Osteoblast (primary cell): ENCODE measurements at regions not wholly inside any gene's neighbourhood (a gene's known extent, or its start where the extent isn't known, plus 50 kb on each side); places are given as distances from the start of the nearest gene placed in this dataset.

Source experiments
- DNase-seq: peaks from one replicate; pipeline ENCODE4 v3.0.0; 2011; ENCODE audit warnings: low spot score, mixed read lengths; ENCODE audit not compliant: insufficient read length; ENCODE audit errors: missing footprints
- H2AFZ ChIP-seq: 2 replicates; pipeline ENCODE4 v1.6.0; 2011; ENCODE audit warnings: mild to moderate bottlenecking, low read length
- H3K27ac ChIP-seq: 2 replicates; pipeline ENCODE4 v1.5.1; 2011; ENCODE audit warnings: mild to moderate bottlenecking, low read depth, low read length, moderate library complexity
- H3K27me3 ChIP-seq: 2 replicates; pipeline ENCODE4 v1.6.0; 2012; ENCODE audit warnings: mild to moderate bottlenecking, control low read depth, inconsistent platforms, low read length, moderate library complexity; ENCODE audit not compliant: insufficient read depth
- H3K36me3 ChIP-seq: 2 replicates; pipeline ENCODE4 v1.5.1; 2011; ENCODE audit warnings: mild to moderate bottlenecking, low read length, control low read depth, moderate library complexity; ENCODE audit not compliant: insufficient read depth
- H3K4me1 ChIP-seq: 2 replicates; pipeline ENCODE4 v1.5.1; 2011; ENCODE audit warnings: mild to moderate bottlenecking, low read length, control low read depth, moderate library complexity; ENCODE audit not compliant: insufficient read depth
- H3K4me2 ChIP-seq: 2 replicates; pipeline ENCODE4 v1.6.0; 2011; ENCODE audit warnings: mild to moderate bottlenecking, low read length; ENCODE audit not compliant: insufficient read depth
- H3K4me3 ChIP-seq: fragments of 200-600 bp; sonication (generic); 3 replicates; pipeline ENCODE4 v1.5.1; 2012; ENCODE audit warnings: mild to moderate bottlenecking, low read length, inconsistent platforms; ENCODE audit not compliant: insufficient read depth
- H3K79me2 ChIP-seq: 2 replicates; pipeline ENCODE4 v1.6.0; 2012; ENCODE audit warnings: mild to moderate bottlenecking, low read length, control low read depth, inconsistent platforms; ENCODE audit not compliant: insufficient read depth
- H3K9me3 ChIP-seq: 2 replicates; pipeline ENCODE4 v1.5.1; 2011; ENCODE audit warnings: low read depth, low read length, control low read depth
- H4K20me1 ChIP-seq: 2 replicates; pipeline ENCODE4 v1.6.0; 2012; ENCODE audit warnings: mild to moderate bottlenecking, low read length, control low read depth; ENCODE audit not compliant: insufficient read depth
- TF ChIP-seq, protein P1 (sequence below): IDR thresholded peaks from 2 replicates; pipeline ENCODE4 v1.5.1; 2011; ENCODE audit warnings: mild to moderate bottlenecking, low read depth, low read length, moderate library complexity; ENCODE audit errors: extremely low read depth

DNA sequence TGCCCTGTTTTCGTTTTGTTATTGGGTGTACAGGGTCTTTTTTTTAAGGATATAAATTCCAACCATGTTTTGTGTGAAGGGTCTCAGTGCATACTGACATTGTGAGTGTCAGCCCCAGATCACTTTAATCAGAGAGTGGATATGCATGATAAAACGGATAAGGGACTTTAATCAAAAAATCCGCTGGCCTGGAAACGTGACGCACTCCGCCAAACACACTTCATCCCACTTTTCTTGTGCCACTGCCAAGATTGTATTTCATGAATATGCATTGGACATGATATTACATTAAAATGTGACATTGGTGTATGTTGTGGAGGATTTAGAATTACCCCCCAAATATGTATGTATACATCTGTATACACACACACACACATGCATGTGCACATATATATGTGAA, 273.1 kb downstream of the VRK1 start:
- no peak overlapping the region for H2AFZ ChIP-seq
- no peak for DNase-seq
- H4K20me1 ChIP-seq, result no peaks in the 10 kb centered on the region
- no peaks in the 10 kb centered on the region for H3K36me3 ChIP-seq
- no peak overlapping the region for H3K27ac ChIP-seq
- TF ChIP-seq, protein P1, sequence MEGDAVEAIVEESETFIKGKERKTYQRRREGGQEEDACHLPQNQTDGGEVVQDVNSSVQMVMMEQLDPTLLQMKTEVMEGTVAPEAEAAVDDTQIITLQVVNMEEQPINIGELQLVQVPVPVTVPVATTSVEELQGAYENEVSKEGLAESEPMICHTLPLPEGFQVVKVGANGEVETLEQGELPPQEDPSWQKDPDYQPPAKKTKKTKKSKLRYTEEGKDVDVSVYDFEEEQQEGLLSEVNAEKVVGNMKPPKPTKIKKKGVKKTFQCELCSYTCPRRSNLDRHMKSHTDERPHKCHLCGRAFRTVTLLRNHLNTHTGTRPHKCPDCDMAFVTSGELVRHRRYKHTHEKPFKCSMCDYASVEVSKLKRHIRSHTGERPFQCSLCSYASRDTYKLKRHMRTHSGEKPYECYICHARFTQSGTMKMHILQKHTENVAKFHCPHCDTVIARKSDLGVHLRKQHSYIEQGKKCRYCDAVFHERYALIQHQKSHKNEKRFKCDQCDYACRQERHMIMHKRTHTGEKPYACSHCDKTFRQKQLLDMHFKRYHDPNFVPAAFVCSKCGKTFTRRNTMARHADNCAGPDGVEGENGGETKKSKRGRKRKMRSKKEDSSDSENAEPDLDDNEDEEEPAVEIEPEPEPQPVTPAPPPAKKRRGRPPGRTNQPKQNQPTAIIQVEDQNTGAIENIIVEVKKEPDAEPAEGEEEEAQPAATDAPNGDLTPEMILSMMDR, result no peak
- H3K4me1 ChIP-seq, result no peaks in the 10 kb centered on the region
- H3K27me3 ChIP-seq, result no peaks in the 10 kb centered on the region
- H3K9me3 ChIP-seq, result no peaks in the 10 kb centered on the region
- no peak overlapping the region for H3K4me2 ChIP-seq
- no peaks in the 10 kb centered on the region for H3K79me2 ChIP-seq
- H3K4me3 ChIP-seq, result no peak overlapping the region

DNA sequence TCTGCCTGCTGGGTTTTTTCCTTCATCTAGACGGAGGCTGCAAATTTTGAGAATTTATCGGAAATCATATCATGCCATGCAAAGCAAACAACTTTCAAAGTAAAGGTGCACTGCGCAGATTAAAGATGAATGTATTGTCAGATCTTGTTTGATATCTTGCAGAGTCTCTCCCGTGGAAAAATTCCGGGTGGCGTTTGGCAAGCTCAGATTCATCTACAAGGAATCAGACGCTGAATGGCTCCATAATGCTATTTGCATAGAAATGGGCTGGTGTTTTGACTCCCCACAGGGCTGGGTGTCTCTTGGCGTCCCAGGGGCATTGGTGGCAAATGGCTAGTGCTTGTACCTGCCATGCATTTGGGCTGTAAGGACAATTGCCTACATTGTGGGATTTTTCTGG, 274.0 kb downstream of the VRK1 start:
- H3K9me3 ChIP-seq, result no peaks in the 10 kb centered on the region
- TF ChIP-seq, protein P1, result no peak

DNA sequence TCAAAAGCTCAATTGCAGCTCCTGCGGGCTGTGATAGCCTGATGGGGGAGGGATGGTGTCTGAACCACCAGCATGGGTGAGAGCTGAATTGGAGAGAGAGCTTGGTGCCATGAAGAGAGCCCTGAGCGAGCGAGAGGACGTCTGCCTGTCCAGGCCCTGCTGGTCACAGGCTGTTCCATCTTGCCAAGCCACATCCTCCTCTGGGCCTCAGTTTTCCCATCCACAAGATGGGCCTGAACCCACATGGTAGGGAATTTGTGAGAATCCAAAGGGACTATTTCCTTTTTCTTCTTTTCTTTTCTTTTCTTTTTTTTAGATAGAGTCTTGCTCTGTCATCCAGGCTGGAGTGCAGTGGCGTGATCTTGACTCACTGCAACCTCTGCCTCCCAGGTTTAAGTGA, 276.4 kb downstream of the VRK1 start:
- TF ChIP-seq, protein P1, result no peak
- DNase-seq, result no peak
- Histone ChIP-seq H3K36me3 (no peaks in the 10 kb centered on the region), H3K4me2 (no peak overlapping the region), H3K4me1 (no peaks in the 10 kb centered on the region), H3K27me3 (no peaks in the 10 kb centered on the region), H4K20me1 (no peaks in the 10 kb centered on the region), H3K4me3 (no peak overlapping the region), H3K27ac (no peak overlapping the region), H3K79me2 (no peaks in the 10 kb centered on the region), H3K9me3 (no peaks in the 10 kb centered on the region), H2AFZ (no peak overlapping the region)

More for the DNA sequence above, 274.0 kb downstream of the VRK1 start:
- no peak overlapping the region for H3K27ac ChIP-seq
- no peak for DNase-seq
- no peak overlapping the region for H3K4me3 ChIP-seq
- no peaks in the 10 kb centered on the region for H3K4me1 ChIP-seq
- no peaks in the 10 kb centered on the region for H3K36me3 ChIP-seq
- no peaks in the 10 kb centered on the region for H4K20me1 ChIP-seq
- no peak overlapping the region for H3K4me2 ChIP-seq
- no peaks in the 10 kb centered on the region for H3K27me3 ChIP-seq
- no peaks in the 10 kb centered on the region for H3K79me2 ChIP-seq
- no peak overlapping the region for H2AFZ ChIP-seq

DNA sequence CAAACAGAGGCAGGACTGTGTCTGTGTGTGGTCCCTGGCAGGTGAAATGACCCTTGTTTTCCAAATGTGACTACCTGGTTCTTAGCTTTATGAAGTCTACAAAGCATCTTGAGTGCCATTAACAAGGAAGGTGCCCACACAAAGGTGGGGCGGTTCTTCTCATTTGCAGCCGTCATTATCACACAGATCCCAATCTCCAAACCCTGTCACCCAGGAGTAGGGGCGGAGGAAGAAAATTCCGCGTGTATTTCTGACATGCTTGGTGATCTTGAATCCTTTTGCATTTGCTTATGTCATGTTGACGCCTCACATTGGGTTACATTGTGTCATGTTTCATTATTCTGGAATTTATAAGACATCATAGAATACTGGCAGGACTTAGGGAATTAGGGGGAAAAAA, 277.3 kb downstream of the VRK1 start:
- TF ChIP-seq, protein P1, result no peak

More for the DNA sequence above, 277.3 kb downstream of the VRK1 start:
- Histone ChIP-seq H3K4me1 (no peaks in the 10 kb centered on the region), H2AFZ (no peak overlapping the region), H3K9me3 (no peaks in the 10 kb centered on the region), H3K36me3 (no peaks in the 10 kb centered on the region), H3K79me2 (no peaks in the 10 kb centered on the region), H3K27me3 (no peaks in the 10 kb centered on the region), H3K27ac (no peak overlapping the region), H4K20me1 (no peaks in the 10 kb centered on the region), H3K4me3 (no peak overlapping the region), H3K4me2 (no peak overlapping the region)
- no peak for DNase-seq
